ENCODE measurements at regions not wholly inside any gene's neighbourhood (a gene's known extent, or its start where the extent isn't known, plus 50 kb on each side); places are given as distances from the start of the nearest gene placed in this dataset.

GRCh38 chr5:43774881-43775399 lies 172.0 kb downstream of the NNT start:
- TF ChIP-seq POLR2A (IDR thresholded peaks at IDR 0.05): no peak
- no peak for TF ChIP-seq CTCF (IDR thresholded peaks at IDR 0.05)

Data from body of pancreas (tissue), 4 donors.